ENCODE measurements at regions not wholly inside any gene's neighbourhood (a gene's known extent, or its start where the extent isn't known, plus 50 kb on each side); places are given as distances from the start of the nearest gene placed in this dataset.

DNA sequence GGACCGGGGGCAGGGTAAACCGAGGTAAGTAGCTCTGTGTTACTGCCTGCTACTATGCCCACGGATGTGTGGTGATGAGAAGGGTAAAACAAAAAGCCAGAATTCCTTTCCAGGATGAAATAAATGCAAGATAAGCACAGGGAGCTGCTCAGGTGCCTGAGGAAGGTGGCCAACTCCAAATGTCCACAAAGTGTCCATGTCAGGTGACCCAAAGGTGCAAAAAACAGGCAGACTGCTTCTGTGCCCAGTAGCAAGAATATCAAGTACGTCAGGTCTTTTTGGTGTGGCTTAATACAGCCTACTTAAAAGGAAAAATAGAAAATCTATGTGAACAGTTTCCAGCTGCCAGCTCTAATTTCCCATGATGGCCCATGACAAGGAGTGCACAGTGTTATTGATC is 279.3 kb downstream of the SETD4 start:
- TF ChIP-seq ARNTL (CRISPR knock-in tag; IDR thresholded peaks at IDR 0.05; ENCODE audit: borderline replicate concordance, low read depth): no peak
- TF ChIP-seq RARB (CRISPR knock-in tag; IDR thresholded peaks at IDR 0.05): no peak
- TF ChIP-seq ZC3H10 (CRISPR knock-in tag; IDR thresholded peaks at IDR 0.05): no peak
- TF ChIP-seq ISL1 (CRISPR knock-in tag; IDR thresholded peaks at IDR 0.05): no peak
- TF ChIP-seq PATZ1 (CRISPR knock-in tag; IDR thresholded peaks at IDR 0.05; ENCODE audit: borderline replicate concordance): no peak
- no peak for TF ChIP-seq OSR1 (CRISPR knock-in tag; IDR thresholded peaks at IDR 0.05)

Measured in SK-N-SH treated with all-trans-retinoic acid at 6 μM for 48 hours (cell line).